Lower leg skin (tissue), 4 donors: ENCODE measurements at regions not wholly inside any gene's neighbourhood (a gene's known extent, or its start where the extent isn't known, plus 50 kb on each side); places are given as distances from the start of the nearest gene placed in this dataset.

Experiments used
- DNase-seq, 2 donors: peaks; one replicate each; pipeline ENCODE4 v3.0.0-alpha.2; 2019; ENCODE audit warnings: low spot score in 2 of 2
- H3K4me3 ChIP-seq: fragments of 200-600 bp; sonication (generic); 2 replicates; pipeline ENCODE4 v1.5.1; 2017; ENCODE audit warnings: mild to moderate bottlenecking, low read depth; ENCODE audit not compliant: poor library complexity, severe bottlenecking
- CTCF ChIP-seq, 3 donors: fragments of 450-650 bp; IDR thresholded peaks; one replicate each; pipeline ENCODE4 v1.5.1; 2016; ENCODE audit warnings: antibody characterized with exemption in 3 of 3, mild to moderate bottlenecking in 3 of 3, moderate library complexity in 2 of 3
- POLR2A ChIP-seq, 2 donors: fragments of 450-650 bp; IDR thresholded peaks; one replicate each; pipeline ENCODE4 v1.6.1; 2016 to 2017; ENCODE audit warnings: antibody characterized with exemption in 2 of 2, mild to moderate bottlenecking in 1 of 2, moderate library complexity in 1 of 2
- WGBS, 2 donors: methylation state at CpG; one replicate each; pipeline ENCODE4 v1.1.5; 2018; 5-methylcytosine and 5-hydroxymethylcytosine counted together
- intact Hi-C: fragments of 100-400 bp; cut with DNase I; formaldehyde crosslinking; loops from one replicate; pipeline ENCODE4 v1.15.0; 2023; ENCODE audit warnings: low total_unique reads

GRCh38 chr16:51670527-51670926, 519.5 kb upstream of the SALL1 start:
- TF ChIP-seq CTCF (IDR thresholded peaks at IDR 0.05) (no peak), POLR2A (IDR thresholded peaks at IDR 0.05) (no peak)
- intact Hi-C loops, result no loop called here
- 90 to 91% methylated on average over 3 of the region's 3 CpGs for WGBS, 2 donors
- no peak overlapping the region for H3K4me3 ChIP-seq
- no peak for DNase-seq

- WGBS, 2 donors, result 26 to 31% methylated on average over 6 of the region's 6 CpGs
- intact Hi-C loops, result no loop called here
- TF ChIP-seq POLR2A (IDR thresholded peaks at IDR 0.05), result no peak
- no peak for TF ChIP-seq CTCF (IDR thresholded peaks at IDR 0.05)
- no peak for DNase-seq
- no peak overlapping the region for H3K4me3 ChIP-seq
These were observed 515.8 kb upstream of the SALL1 start for GRCh38 chr16:51666821-51667220.

- 56 to 66% methylated on average over 6 of the region's 6 CpGs for WGBS, 2 donors
- H3K4me3 ChIP-seq, result no peak overlapping the region
These were observed 515.0 kb upstream of the SALL1 start for GRCh38 chr16:51666074-51666473.

GRCh38 chr16:51665436-51665998, 514.4 kb upstream of the SALL1 start:
- WGBS, 2 donors, result 94 to 95% methylated on average over 7 of the region's 7 CpGs
- no peak overlapping the region for H3K4me3 ChIP-seq
- intact Hi-C loops, result no loop called here
- TF ChIP-seq CTCF (IDR thresholded peaks at IDR 0.05), result no peak
- TF ChIP-seq POLR2A (IDR thresholded peaks at IDR 0.05), result no peak
- DNase-seq, result no peak

More at GRCh38 chr16:51666074-51666473, 515.0 kb upstream of the SALL1 start:
- intact Hi-C loops, result no loop called here
- no peak for TF ChIP-seq CTCF (IDR thresholded peaks at IDR 0.05)
- TF ChIP-seq POLR2A (IDR thresholded peaks at IDR 0.05), result no peak
- no peak for DNase-seq

- intact Hi-C loops, result no loop called here
- TF ChIP-seq CTCF (IDR thresholded peaks at IDR 0.05) (no peak), POLR2A (IDR thresholded peaks at IDR 0.05) (no peak)
- WGBS, 2 donors, result 39 to 43% methylated on average over 8 of the region's 8 CpGs
- H3K4me3 ChIP-seq, result no peak overlapping the region
- DNase-seq, result no peak
These were observed 507.5 kb upstream of the SALL1 start for GRCh38 chr16:51658531-51658930.

- intact Hi-C loops, result no loop called here
- no peak overlapping the region for H3K4me3 ChIP-seq
- TF ChIP-seq POLR2A (IDR thresholded peaks at IDR 0.05) (no peak), CTCF (IDR thresholded peaks at IDR 0.05) (no peak)
- DNase-seq, result no peak
- WGBS, 2 donors, result 29 to 37% methylated on average over 4 of the region's 4 CpGs
These were observed 506.8 kb upstream of the SALL1 start for GRCh38 chr16:51657848-51658247.
